OCI-LY1 (cell line): ENCODE measurements at regions not wholly inside any gene's neighbourhood (a gene's known extent, or its start where the extent isn't known, plus 50 kb on each side); places are given as distances from the start of the nearest gene placed in this dataset.

Experiments used
- CTCF ChIP-seq: fragments of 200-600 bp; sonication (generic), shearing (Covaris generic); IDR thresholded peaks from 2 replicates; pipeline ENCODE4 v1.5.1; 2017; ENCODE audit warnings: mild to moderate bottlenecking, antibody characterized with exemption, low read length, moderate library complexity, mixed read lengths
- EZH2 ChIP-seq: fragments of 200-600 bp; sonication (generic), shearing (Covaris generic); IDR thresholded peaks from 2 replicates; pipeline ENCODE4 v1.8.0; 2017; ENCODE audit warnings: borderline replicate concordance, mixed run types, mild to moderate bottlenecking, antibody characterized with exemption, low read length, moderate library complexity, mixed read lengths

GRCh38 chr16:17633181-17633951 is 162.6 kb upstream of the XYLT1 start:
- TF ChIP-seq CTCF = no peak
- no peak for TF ChIP-seq EZH2
